NCI-H2107 (cell line): ENCODE measurements at regions not wholly inside any gene's neighbourhood (a gene's known extent, or its start where the extent isn't known, plus 50 kb on each side); places are given as distances from the start of the nearest gene placed in this dataset.
"Not testable (repeated sequence)": the region's sequence is repeated elsewhere in the genome, so short reads cannot be mapped to it uniquely, and the experiment has no call there.

Experiments
- DNase-seq: peaks from one replicate; lab custom pipeline; 2025; lab: John Stamatoyannopoulos, UW

DNA sequence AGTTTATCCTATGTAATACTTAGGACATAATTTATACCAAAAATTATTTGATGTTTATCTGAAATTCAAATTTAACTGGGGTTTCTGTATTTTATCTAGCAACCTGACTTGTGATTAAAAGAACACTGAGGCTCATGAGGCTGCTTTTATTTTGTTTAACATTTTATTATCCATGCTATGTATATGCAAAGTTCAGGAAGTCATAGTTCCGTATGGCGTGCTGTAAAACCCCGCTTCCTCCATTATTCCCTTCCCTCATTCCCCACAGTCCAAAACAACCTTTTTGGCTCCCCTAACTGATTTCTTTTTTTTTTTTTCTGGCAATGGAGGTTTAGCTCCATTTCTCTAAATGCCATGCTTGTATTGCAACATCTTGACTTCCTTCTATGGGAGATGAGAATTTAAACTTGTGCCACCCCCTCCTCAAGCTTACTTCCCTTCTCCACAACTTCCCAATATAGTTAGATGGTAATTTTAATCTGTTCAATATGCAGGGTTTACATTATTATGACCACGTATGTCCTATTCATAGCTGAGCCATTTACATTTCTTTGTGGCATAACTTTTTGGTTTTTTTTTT, 138.0 kb upstream of the DNAH14 start:
- no peak for DNase-seq

GRCh38 chr1:224795591-224795990, 133.9 kb upstream of the DNAH14 start:
- DNase-seq: no peak

DNA sequence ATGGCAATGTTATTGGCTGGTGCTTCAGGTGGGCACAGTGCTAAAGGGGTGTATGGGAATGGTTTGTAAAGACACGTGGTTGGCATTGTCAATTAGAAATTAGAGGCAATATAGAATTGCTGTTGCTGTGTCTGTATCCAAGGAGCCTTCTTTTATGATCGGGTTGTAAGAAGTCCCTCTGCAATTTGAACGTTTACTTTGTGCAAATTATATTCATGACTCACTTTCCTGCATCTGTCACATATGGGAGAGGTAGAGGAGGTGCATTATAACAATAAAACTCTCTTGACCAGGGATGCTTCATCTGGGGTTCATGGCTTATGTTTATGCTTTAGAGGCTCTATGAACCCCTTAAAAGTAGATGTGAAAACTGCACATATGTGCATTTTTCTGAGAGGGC, 130.4 kb upstream of the DNAH14 start:
- no peak for DNase-seq

GRCh38 chr1:224800486-224801119, 128.9 kb upstream of the DNAH14 start:
- no peak for DNase-seq

- DNase-seq: no peak
Measured at GRCh38 chr1:224801844-224802490, 127.5 kb upstream of the DNAH14 start.

DNA sequence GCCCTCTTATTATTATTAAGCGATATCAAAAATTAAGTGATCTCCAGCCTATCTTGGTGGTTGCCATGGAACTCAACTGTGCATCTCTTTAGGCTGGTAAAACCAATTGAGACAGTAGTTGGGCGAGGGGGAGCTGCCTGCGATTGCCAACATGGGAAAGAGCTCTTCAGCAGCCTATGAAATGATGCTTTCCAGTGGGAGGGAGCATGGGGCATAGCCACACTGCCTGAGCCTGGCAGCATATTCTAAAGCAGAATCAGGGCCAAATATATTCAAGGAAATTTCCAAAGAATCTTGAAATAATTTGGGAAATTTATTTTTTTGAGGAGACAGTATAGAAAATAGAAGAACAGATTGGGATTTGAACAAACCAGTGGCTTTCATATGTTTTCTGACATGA, 126.9 kb upstream of the DNAH14 start:
- DNase-seq: no peak

DNA sequence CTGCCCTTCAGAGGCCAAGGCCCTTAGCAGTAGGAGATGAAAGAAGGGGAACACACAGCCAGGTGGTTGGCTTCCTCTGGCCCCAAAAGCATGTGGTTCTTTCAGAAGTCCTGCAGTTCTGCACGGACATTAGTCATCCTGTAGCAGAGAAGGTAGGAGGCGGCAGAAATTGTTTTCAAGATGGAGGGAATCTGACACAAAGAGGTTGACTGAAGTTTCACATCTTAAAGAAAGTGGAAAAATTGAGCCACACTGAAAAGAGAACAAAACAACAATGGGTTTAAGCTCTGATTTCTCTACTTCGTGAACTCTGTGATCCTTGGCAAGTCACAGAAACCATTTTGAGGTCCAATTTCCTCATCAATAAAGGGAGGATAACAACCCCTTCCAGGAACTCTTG, 125.3 kb upstream of the DNAH14 start:
- no peak for DNase-seq

DNA sequence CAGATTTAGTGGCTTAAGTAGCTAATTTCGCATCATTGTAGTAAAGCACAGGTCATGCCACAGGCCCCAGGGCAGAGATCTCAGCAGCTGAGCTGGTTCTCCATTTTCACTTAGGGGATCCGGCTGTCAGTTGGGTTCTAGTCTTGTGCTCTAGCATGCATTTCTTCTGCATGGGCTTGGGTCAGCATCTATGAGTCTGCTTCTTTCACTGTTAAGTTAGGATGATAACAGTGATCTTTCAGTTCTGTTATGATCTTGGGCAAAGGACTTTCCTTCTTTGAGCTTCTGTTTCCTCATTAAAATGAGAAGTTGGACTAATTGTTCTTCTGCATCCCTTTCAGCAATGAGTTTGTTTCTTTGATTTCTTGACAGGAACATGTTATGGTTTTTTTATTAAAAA, 123.6 kb upstream of the DNAH14 start:
- no peak for DNase-seq

- DNase-seq: no peak
Measured at GRCh38 chr1:224809137-224809536, 120.3 kb upstream of the DNAH14 start.

GRCh38 chr1:224809613-224810012, 119.9 kb upstream of the DNAH14 start:
- DNase-seq: no peak

DNA sequence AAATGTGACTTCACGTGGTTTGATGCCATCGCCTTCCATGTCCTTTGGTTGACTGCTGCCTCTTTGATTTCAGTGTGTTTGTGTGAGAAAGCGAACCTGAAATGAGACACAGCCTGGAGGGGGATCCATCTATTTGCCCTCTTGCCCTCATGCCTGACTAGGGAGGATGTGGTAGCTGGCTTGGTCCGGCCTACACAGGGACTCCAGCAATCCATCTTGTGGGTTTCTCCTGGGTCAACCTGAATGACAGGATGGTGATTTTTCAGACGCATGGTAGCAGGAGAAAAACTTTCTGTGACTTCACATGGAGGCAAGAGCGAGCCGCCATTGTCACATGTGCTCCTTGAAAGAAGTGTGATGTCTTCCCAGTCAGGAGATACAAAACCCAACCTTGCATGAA, 117.9 kb upstream of the DNAH14 start:
- DNase-seq: no peak

DNA sequence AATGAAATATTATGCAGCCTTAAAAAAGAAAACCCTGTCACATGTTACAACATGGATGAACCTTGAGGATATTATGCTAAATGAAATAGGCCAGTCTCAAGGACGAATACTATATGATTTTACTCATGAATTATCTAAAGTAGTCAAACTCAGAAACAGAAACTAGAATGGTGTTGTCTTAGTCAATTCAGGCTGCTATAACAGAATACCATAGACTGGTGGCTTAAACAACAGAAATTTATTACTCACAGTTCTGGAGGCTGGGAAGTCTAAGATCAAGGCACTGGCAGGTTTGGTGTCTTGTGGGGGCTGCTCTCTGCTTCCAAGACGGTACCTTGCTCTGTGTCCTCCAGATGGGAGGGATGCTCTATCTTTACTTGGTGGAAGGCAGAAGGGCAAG, 113.8 kb upstream of the DNAH14 start:
- no peak for DNase-seq

- DNase-seq: peak; percentile 46
Measured at GRCh38 chr1:224816062-224816461, 113.4 kb upstream of the DNAH14 start.

GRCh38 chr1:224817382-224817781, 112.1 kb upstream of the DNAH14 start:
- no peak for DNase-seq

DNA sequence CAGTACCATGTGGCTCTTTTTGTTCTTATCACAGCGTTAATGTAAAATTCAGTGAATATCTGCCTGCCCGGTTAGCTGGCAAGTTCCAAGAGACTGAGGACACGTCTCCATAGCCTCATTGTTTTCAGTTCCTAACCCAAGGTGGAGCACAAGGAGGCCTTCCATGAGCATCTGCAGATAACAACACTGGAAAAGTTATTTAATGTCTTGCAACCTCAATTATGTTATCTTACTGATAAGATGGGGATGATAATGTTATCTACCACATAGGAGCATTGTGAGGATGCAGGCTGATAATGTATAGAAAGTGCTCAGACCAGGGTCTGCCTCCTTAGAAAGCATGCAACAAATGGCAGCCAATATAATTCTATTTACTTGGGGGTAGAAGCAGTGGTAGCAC, 109.6 kb upstream of the DNAH14 start:
- no peak for DNase-seq

- DNase-seq: no peak
Measured at GRCh38 chr1:224820341-224820740, 109.1 kb upstream of the DNAH14 start.

- DNase-seq: not testable (repeated sequence)
Measured at GRCh38 chr1:224821751-224822150, 107.7 kb upstream of the DNAH14 start.

- no peak for DNase-seq
Measured at GRCh38 chr1:224825525-224826000, 103.9 kb upstream of the DNAH14 start.

GRCh38 chr1:224828691-224829090, 100.8 kb upstream of the DNAH14 start:
- no peak for DNase-seq

DNA sequence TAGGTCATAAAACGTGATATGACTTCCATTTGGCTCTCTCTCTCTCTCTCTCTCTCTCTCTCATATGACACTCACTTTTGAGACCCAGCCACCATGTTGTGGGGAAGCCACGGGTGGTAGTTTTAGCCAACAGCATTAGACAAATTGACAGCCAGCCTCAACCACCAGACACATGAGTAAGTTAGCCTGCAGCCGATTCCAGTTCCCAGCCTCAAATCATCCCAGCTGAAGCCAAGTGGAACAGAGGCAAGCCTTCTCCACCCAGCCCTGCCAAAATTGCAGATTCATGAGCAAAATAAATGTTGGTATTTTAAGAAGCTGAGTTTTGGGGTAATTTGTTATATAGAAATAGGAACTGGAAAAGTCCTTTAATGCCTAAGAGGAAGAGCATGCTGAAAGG, 98.0 kb upstream of the DNAH14 start:
- no peak for DNase-seq

DNA sequence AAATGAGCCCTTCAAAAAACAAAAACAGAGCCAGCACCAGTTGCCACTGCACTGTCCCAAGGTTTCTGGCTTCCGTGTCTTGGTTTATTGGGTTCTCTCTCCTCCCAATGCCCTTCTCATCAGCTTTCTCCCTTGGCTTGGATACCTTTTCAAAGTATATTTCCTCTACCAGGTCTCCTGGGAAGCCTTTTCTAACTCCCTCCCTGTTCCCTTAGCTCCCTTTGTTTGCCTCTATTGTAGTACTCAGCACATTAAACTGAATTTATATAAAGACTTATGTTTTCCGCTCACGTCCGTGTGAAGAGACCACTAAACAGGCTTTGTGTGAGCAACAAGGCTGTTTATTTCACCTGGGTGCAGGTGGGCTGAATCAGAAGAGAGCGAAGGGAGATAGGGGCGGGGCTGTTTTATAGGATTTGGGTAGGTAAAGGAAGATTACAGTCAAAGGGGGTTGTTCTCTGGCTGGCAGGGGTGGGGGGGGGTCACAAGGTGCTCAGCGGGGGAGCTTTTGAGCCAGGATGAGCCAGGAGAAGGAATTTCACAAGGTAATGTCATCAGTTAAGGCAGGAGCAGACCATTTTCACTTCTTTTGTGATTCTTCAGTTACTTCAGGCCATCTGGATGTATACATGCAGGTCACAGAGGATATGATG, 89.7 kb upstream of the DNAH14 start:
- DNase-seq: not testable (repeated sequence)

- DNase-seq: not testable (repeated sequence)
Measured at GRCh38 chr1:224841803-224842202, 87.7 kb upstream of the DNAH14 start.
